ENCODE measurements at regions not wholly inside any gene's neighbourhood (a gene's known extent, or its start where the extent isn't known, plus 50 kb on each side); places are given as distances from the start of the nearest gene placed in this dataset.

DNA sequence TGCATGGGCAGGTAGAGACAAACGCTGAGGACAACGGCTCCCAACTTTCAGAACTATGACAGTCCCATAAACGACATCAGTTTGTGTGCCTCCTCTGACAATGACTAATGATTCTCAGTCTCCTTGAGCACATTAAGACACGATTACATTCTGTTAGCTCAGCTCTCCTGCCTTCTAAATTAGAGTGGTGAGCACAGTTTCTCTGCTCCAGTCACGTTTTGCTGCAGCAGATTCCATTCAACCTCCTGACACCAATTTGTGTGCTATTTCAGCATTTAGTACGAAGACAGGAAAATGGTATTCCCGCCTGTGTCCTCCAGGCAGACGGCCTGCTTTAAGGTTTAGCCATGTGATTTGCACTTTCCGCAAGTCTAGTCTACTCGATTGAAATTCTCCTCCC lies 458.4 kb upstream of the CFAP20DC start:
- TF ChIP-seq POLR2A (IDR thresholded peaks at IDR 0.05; ENCODE audit: low read depth, low read length), result no peak
- no peak for TF ChIP-seq TAF1 (IDR thresholded peaks at IDR 0.05; ENCODE audit: low read depth, low read length)
- no peak for TF ChIP-seq POLR2AphosphoS5 (IDR thresholded peaks at IDR 0.05; ENCODE audit: low read depth, low read length)

Measured in GM12891 (cell line).